Peyer's patch (tissue), 4 donors: ENCODE measurements at regions not wholly inside any gene's neighbourhood (a gene's known extent, or its start where the extent isn't known, plus 50 kb on each side); places are given as distances from the start of the nearest gene placed in this dataset.

Experiments used
- DNase-seq, 3 donors: peaks; one replicate each; pipeline ENCODE4 v3.0.0-alpha.2; 2017 to 2019
- H3K27ac ChIP-seq, 4 donors: fragments of 200-600 bp; sonication (generic); one replicate each; pipeline ENCODE4 v1.5.1; 2016 to 2019
- H3K27me3 ChIP-seq, 2 donors: fragments of 200-600 bp; sonication (generic); one replicate each; pipeline ENCODE4 v1.5.1; 2019
- H3K36me3 ChIP-seq, 3 donors: fragments of 200-600 bp; sonication (generic); one replicate each; pipeline ENCODE4 v1.5.1; 2016 to 2019
- H3K4me1 ChIP-seq, 4 donors: fragments of 200-600 bp; sonication (generic); one replicate each; pipeline ENCODE4 v1.5.1; 2016 to 2019
- H3K4me3 ChIP-seq, 4 donors: fragments of 200-600 bp; sonication (generic); 1 replicate in 3 of 4; 2 replicates in 1 of 4; pipeline ENCODE4 v1.5.1; 2016 to 2019; ENCODE audit warnings: mild to moderate bottlenecking in 1 of 4
- H3K9me3 ChIP-seq, 4 donors: fragments of 200-600 bp; sonication (generic); one replicate each; pipeline ENCODE4 v1.5.1; 2016 to 2019; ENCODE audit warnings: mild to moderate bottlenecking in 1 of 4
- CTCF ChIP-seq, 6 experiments: fragments of 450-650 bp in 4 of 6; fragments of 200-600 bp in 2 of 6; sonication (generic) in 1 of 6; IDR thresholded peaks; one replicate each; pipeline ENCODE4 v1.5.1; 2017 to 2019; ENCODE audit warnings: antibody characterized with exemption in 6 of 6, mild to moderate bottlenecking in 3 of 6, moderate library complexity in 1 of 6
- POLR2A ChIP-seq, 2 donors: fragments of 450-650 bp; IDR thresholded peaks; one replicate each; pipeline ENCODE4 v1.5.1; 2017; ENCODE audit warnings: antibody characterized with exemption in 2 of 2, mild to moderate bottlenecking in 2 of 2, moderate library complexity in 2 of 2

DNA sequence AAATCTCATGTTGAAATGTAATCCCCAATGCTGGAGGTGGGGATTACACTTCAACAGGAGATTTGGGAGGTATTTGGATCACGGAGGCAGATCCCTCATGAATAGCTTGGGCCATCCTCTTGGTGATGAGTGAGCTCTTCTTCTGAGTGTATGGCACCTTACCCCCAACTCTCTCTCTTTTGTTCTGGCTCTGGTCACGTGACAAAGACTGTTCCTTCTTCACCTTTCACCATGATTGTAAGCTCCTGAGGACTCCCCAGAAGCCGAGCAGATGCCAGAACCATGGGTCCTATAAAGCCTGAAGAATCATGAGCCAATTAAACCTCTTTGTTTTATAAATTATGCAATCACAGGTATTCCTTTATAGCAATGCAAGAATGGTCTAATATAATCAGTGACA lies 684.2 kb downstream of the LIG4 start:
- H3K4me3 ChIP-seq = no peak overlapping the region
- H3K4me1 ChIP-seq = no peaks in the 10 kb centered on the region
- H3K27ac ChIP-seq = no peak overlapping the region
- no peaks in the 10 kb centered on the region for H3K36me3 ChIP-seq
- no peak for DNase-seq
- TF ChIP-seq POLR2A (IDR thresholded peaks at IDR 0.05) (no peak), CTCF (IDR thresholded peaks at IDR 0.05) (no peak)
- no peaks in the 10 kb centered on the region for H3K27me3 ChIP-seq
- no peaks in the 10 kb centered on the region for H3K9me3 ChIP-seq

DNA sequence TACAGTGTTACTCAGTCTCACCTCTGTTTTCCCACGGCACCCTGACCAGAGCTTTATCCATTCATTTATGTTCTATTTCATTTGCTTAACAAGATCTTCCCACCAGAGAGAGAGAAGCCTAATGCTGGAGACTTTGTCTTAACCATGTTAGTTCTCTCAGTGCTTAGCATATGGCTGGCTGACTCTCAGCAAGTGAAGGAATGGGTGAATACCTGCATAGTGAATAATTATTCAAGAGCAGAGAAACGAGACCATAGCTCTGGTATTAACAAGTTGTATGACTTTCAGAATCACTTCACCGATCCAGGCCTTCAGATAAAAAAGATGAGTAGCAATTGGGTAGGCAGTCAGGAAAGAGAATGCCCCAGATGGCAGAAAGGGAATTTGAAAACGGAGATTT lies 686.3 kb downstream of the LIG4 start:
- TF ChIP-seq CTCF (IDR thresholded peaks at IDR 0.05) (no peak), POLR2A (IDR thresholded peaks at IDR 0.05) (no peak)
- H3K9me3 ChIP-seq = no peaks in the 10 kb centered on the region
- no peaks in the 10 kb centered on the region for H3K4me1 ChIP-seq
- no peak overlapping the region for H3K4me3 ChIP-seq
- H3K27me3 ChIP-seq = no peaks in the 10 kb centered on the region
- H3K27ac ChIP-seq = no peak overlapping the region
- no peak for DNase-seq
- H3K36me3 ChIP-seq = no peaks in the 10 kb centered on the region

DNA sequence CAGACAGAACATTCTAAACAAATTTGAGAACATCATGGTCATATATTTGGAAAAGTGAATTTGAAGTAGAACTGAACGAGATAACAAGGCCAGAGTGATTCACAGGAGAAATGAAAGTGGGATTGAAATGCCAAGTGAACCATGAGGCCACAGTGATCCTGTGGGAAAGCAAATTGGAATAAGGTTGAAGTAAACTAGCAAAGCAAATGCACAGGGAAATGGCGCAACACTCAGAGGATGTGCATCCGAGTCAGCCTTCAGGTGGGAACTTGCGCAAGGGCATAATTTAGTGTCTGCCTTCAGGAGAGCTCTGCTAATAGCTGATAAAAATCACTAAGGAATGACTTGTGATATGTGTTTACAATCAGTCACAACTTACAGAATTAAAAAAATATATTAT lies 696.6 kb downstream of the LIG4 start:
- Histone ChIP-seq H3K27ac (no peak overlapping the region), H3K4me1 (no peaks in the 10 kb centered on the region), H3K4me3 (no peak overlapping the region), H3K27me3 (no peaks in the 10 kb centered on the region), H3K9me3 (no peaks in the 10 kb centered on the region), H3K36me3 (no peaks in the 10 kb centered on the region)
- no peak for TF ChIP-seq CTCF (IDR thresholded peaks at IDR 0.05)
- TF ChIP-seq POLR2A (IDR thresholded peaks at IDR 0.05) = no peak
- no peak for DNase-seq

GRCh38 chr13:107518292-107518691 lies 697.0 kb downstream of the LIG4 start:
- no peaks in the 10 kb centered on the region for H3K36me3 ChIP-seq
- no peaks in the 10 kb centered on the region for H3K9me3 ChIP-seq
- no peak for DNase-seq
- no peak overlapping the region for H3K27ac ChIP-seq
- no peak for TF ChIP-seq POLR2A (IDR thresholded peaks at IDR 0.05)
- no peak for TF ChIP-seq CTCF (IDR thresholded peaks at IDR 0.05)
- no peak overlapping the region for H3K4me3 ChIP-seq
- no peaks in the 10 kb centered on the region for H3K27me3 ChIP-seq
- no peaks in the 10 kb centered on the region for H3K4me1 ChIP-seq

GRCh38 chr13:107516517-107516916 lies 698.8 kb downstream of the LIG4 start:
- Histone ChIP-seq H3K27ac (no peak overlapping the region), H3K4me3 (no peak overlapping the region), H3K4me1 (no peaks in the 10 kb centered on the region), H3K27me3 (no peaks in the 10 kb centered on the region), H3K9me3 (no peaks in the 10 kb centered on the region), H3K36me3 (no peaks in the 10 kb centered on the region)
- DNase-seq = no peak
- TF ChIP-seq POLR2A (IDR thresholded peaks at IDR 0.05) (no peak), CTCF (IDR thresholded peaks at IDR 0.05) (no peak)

DNA sequence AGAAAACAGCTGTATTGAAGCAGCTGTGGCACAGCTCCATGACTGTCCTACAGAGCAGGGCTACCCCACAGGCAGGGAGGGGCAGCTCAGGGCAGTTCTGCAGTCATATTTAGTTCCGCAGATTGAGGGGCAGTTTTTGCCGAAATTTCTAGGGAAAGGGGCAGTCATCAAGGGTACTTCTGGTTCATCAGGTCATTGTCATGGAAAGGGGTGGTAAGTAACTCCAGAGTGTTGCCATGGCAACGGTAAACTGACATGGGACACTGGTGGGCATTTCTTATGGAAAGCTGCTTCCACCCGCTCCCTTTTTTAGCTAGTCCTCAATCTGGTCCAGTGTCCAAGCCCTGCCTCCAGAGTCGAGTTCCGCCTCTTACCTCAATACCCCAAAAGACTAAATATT lies 702.8 kb downstream of the LIG4 start:
- H3K4me3 ChIP-seq = no peak overlapping the region
- no peaks in the 10 kb centered on the region for H3K4me1 ChIP-seq
- H3K9me3 ChIP-seq = no peaks in the 10 kb centered on the region
- TF ChIP-seq CTCF (IDR thresholded peaks at IDR 0.05) = no peak
- TF ChIP-seq POLR2A (IDR thresholded peaks at IDR 0.05) = no peak
- no peaks in the 10 kb centered on the region for H3K36me3 ChIP-seq
- DNase-seq = no peak
- no peak overlapping the region for H3K27ac ChIP-seq
- H3K27me3 ChIP-seq = no peaks in the 10 kb centered on the region
